Stomach (tissue), 8 donors: ENCODE measurements at regions not wholly inside any gene's neighbourhood (a gene's known extent, or its start where the extent isn't known, plus 50 kb on each side); places are given as distances from the start of the nearest gene placed in this dataset.

ENCODE experiments used
- DNase-seq, 2 donors: peaks; one replicate each; pipeline versions ENCODE4 v3.0.0 to v3.0.0-alpha.2; 2013 to 2019
- H3K27ac ChIP-seq, 5 donors: fragments of 200-600 bp in 4 of 5; sonication (generic) in 4 of 5; one replicate each; pipeline ENCODE4 v1.5.1; 2013 to 2019; ENCODE audit warnings: mild to moderate bottlenecking in 1 of 5, moderate library complexity in 1 of 5
- H3K27me3 ChIP-seq, 3 donors: fragments of 200-600 bp; sonication (generic); one replicate each; pipeline ENCODE4 v1.5.1; 2017 to 2019; ENCODE audit warnings: mixed run types in 1 of 3
- H3K36me3 ChIP-seq, 4 donors: fragments of 200-600 bp; sonication (generic); 1 replicate in 3 of 4; 2 replicates in 1 of 4; pipeline ENCODE4 v1.5.1; 2016 to 2019
- H3K4me1 ChIP-seq, 4 donors: fragments of 200-600 bp; sonication (generic); one replicate each; pipeline ENCODE4 v1.5.1; 2016 to 2019
- H3K4me3 ChIP-seq, 4 donors: fragments of 200-600 bp; sonication (generic) in 3 of 4; one replicate each; pipeline ENCODE4 v1.5.1; 2016 to 2019; ENCODE audit warnings: mild to moderate bottlenecking in 1 of 4
- H3K9me3 ChIP-seq, 4 donors: fragments of 200-600 bp; sonication (generic); one replicate each; pipeline ENCODE4 v1.5.1; 2016 to 2019
- CTCF ChIP-seq, 7 experiments: fragments of 450-650 bp in 4 of 7; fragments of 200-600 bp in 3 of 7; sonication (generic) in 3 of 7; IDR thresholded peaks; one replicate each; pipeline ENCODE4 v1.5.1; 2016 to 2019; ENCODE audit warnings: antibody characterized with exemption in 7 of 7, control low read depth in 2 of 7, mild to moderate bottlenecking in 1 of 7
- EP300 ChIP-seq: sonication (generic); formaldehyde crosslinking; IDR thresholded peaks from one replicate; pipeline ENCODE4 v1.6.1; 2017; ENCODE audit warnings: antibody characterized with exemption
- POLR2A ChIP-seq, 4 donors: fragments of 450-650 bp; IDR thresholded peaks; one replicate each; pipeline ENCODE4 v1.6.1; 2016; ENCODE audit warnings: antibody characterized with exemption in 4 of 4, control low read depth in 2 of 4, mild to moderate bottlenecking in 1 of 4, moderate library complexity in 1 of 4
- POLR2AphosphoS5 ChIP-seq, 3 donors: sonication (generic); formaldehyde crosslinking; IDR thresholded peaks; one replicate each; pipeline ENCODE4 v1.6.1; 2016; ENCODE audit warnings: antibody characterized with exemption in 3 of 3
- WGBS, 5 donors: extraction: QIAGEN DNeasy Blood & Tissue Kit in 3 of 5; methylation state at CpG; one replicate each; pipeline versions ENCODE4 v1.1.5 to v1.1.7; 2013 to 2018; 5-methylcytosine and 5-hydroxymethylcytosine counted together
- intact Hi-C: fragments of 100-400 bp; cut with DNase I; formaldehyde crosslinking; loops from one replicate; pipeline ENCODE4 v1.15.1; 2023; ENCODE audit warnings: low total_unique reads
- donor health status: healthy with polysubstance abuse.
- donor health status: Bipolar disorder and iron deficiency.
- donor health status: healthy.

- intact Hi-C loops, result no loop called here
- 72 to 88% (median 76%) methylated on average over 5 of the region's 5 CpGs for WGBS, 5 donors
- H3K9me3 ChIP-seq, result no peaks in the 10 kb centered on the region
- H3K27me3 ChIP-seq, result no peaks in the 10 kb centered on the region
- TF ChIP-seq CTCF (IDR thresholded peaks at IDR 0.05), result no peak
- no peak for TF ChIP-seq EP300
- no peak for TF ChIP-seq POLR2A (IDR thresholded peaks at IDR 0.05)
- no peak for TF ChIP-seq POLR2AphosphoS5 (IDR thresholded peaks at IDR 0.05)
- no peak overlapping the region for H3K4me3 ChIP-seq
- peaks cover 0 to 4% (median 0%) of the 10 kb centered on the region in 4 donors for H3K4me1 ChIP-seq
- no peak for DNase-seq
- no peaks in the 10 kb centered on the region for H3K36me3 ChIP-seq
- no peak overlapping the region for H3K27ac ChIP-seq
Observed at GRCh38 chr4:141311246-141312204, 90.8 kb downstream of the ZNF330 start.

GRCh38 chr4:141314627-141315026 lies 93.9 kb downstream of the ZNF330 start:
- no peak for DNase-seq
- WGBS, 5 donors, result 52 to 93% (median 88%) methylated on average over 1 of the region's 1 CpG

GRCh38 chr4:141328560-141329173 lies 108.0 kb downstream of the ZNF330 start:
- Histone ChIP-seq H3K36me3 (no peaks in the 10 kb centered on the region), H3K9me3 (no peaks in the 10 kb centered on the region), H3K4me1 (peaks cover 0 to 8% (median 6%) of the 10 kb centered on the region in 4 donors), H3K27ac (peak overlapping the region in 1 of 5 donors; percentile 65), H3K4me3 (no peak overlapping the region), H3K27me3 (peaks cover 0 to 16% (median 0%) of the 10 kb centered on the region in 3 donors)
- DNase-seq, result peak in 1 of 2 donors; percentile 40
- intact Hi-C loops, result no loop called here
- 54 to 71% (median 64%) methylated on average over 6 of the region's 6 CpGs for WGBS, 5 donors
- TF ChIP-seq CTCF (IDR thresholded peaks at IDR 0.05) (no peak), POLR2AphosphoS5 (IDR thresholded peaks at IDR 0.05) (no peak), EP300 (no peak), POLR2A (IDR thresholded peaks at IDR 0.05) (no peak)

More at GRCh38 chr4:141314627-141315026, 93.9 kb downstream of the ZNF330 start:
- H3K36me3 ChIP-seq, result no peaks in the 10 kb centered on the region
- no peak overlapping the region for H3K4me3 ChIP-seq
- H3K27ac ChIP-seq, result no peak overlapping the region
- no peaks in the 10 kb centered on the region for H3K9me3 ChIP-seq
- H3K4me1 ChIP-seq, result no peaks in the 10 kb centered on the region
- intact Hi-C loops, result no loop called here
- no peak for TF ChIP-seq POLR2A (IDR thresholded peaks at IDR 0.05)
- TF ChIP-seq EP300, result no peak
- no peak for TF ChIP-seq CTCF (IDR thresholded peaks at IDR 0.05)
- TF ChIP-seq POLR2AphosphoS5 (IDR thresholded peaks at IDR 0.05), result no peak
- H3K27me3 ChIP-seq, result no peaks in the 10 kb centered on the region

GRCh38 chr4:141329174-141329569 lies 108.5 kb downstream of the ZNF330 start:
- no peaks in the 10 kb centered on the region for H3K36me3 ChIP-seq
- H3K4me1 ChIP-seq, result peaks cover 3 to 11% (median 8%) of the 10 kb centered on the region in 4 donors
- TF ChIP-seq POLR2AphosphoS5 (IDR thresholded peaks at IDR 0.05), result peak in 1 of 3 donors; percentile 26
- no peak for TF ChIP-seq POLR2A (IDR thresholded peaks at IDR 0.05)
- H3K27ac ChIP-seq, result peak overlapping the region in 2 of 5 donors; percentile 13 to 65
- H3K27me3 ChIP-seq, result peaks cover 0 to 16% (median 0%) of the 10 kb centered on the region in 3 donors
- no peak for DNase-seq
- 37 to 58% (median 51%) methylated on average over 3 of the region's 3 CpGs for WGBS, 5 donors
- intact Hi-C loops, result no loop called here
- no peaks in the 10 kb centered on the region for H3K9me3 ChIP-seq
- no peak overlapping the region for H3K4me3 ChIP-seq
